HEK293 (cell line): ENCODE measurements at regions not wholly inside any gene's neighbourhood (a gene's known extent, or its start where the extent isn't known, plus 50 kb on each side); places are given as distances from the start of the nearest gene placed in this dataset.

Experiments
- CTCF ChIA-PET: fragments of 350-600 bp; formaldehyde crosslinking; extraction: SDS; loops from one replicate; lab custom pipeline; 2021; ENCODE audit warnings: antibody characterized with exemption; lab: Yijun Ruan, JAX
- POLR2A ChIA-PET: fragments of 300-600 bp; formaldehyde crosslinking; extraction: SDS; loops from one replicate; lab custom pipeline; 2020; ENCODE audit warnings: antibody characterized with exemption, inconsistent platforms; lab: Yijun Ruan, JAX
- H3K27ac ChIP-seq: fragments of 200-500 bp; sonication (Bioruptor generic); 2 replicates; pipeline ENCODE4 v1.5.1; 2014; ENCODE audit warnings: low read depth, low read length, control low read depth, inconsistent platforms; ENCODE audit errors: extremely low read depth
- H3K36me3 ChIP-seq, 2 experiments: fragments of 200-500 bp in 1 of 2; sonication (Bioruptor generic) in 1 of 2; 1 replicate in 1 of 2; 2 replicates in 1 of 2; pipeline ENCODE4 v1.5.1; 2014 to 2017; ENCODE audit warnings: inconsistent platforms in 2 of 2, low read length in 2 of 2; ENCODE audit not compliant: control insufficient read depth in 2 of 2, insufficient read depth in 1 of 2
- H3K4me1 ChIP-seq: fragments of 200-500 bp; sonication (Bioruptor generic); 2 replicates; pipeline ENCODE4 v1.5.1; 2014; ENCODE audit warnings: mild to moderate bottlenecking, low read length, inconsistent platforms; ENCODE audit not compliant: control insufficient read depth, insufficient read depth
- H3K4me3 ChIP-seq: 2 replicates; pipeline ENCODE4 v1.5.1; 2011; ENCODE audit warnings: low read depth, mild to moderate bottlenecking, control low read depth, low read length, moderate library complexity
- H3K9me3 ChIP-seq: fragments of 200-500 bp; sonication (Bioruptor generic); 2 replicates; pipeline ENCODE4 v1.5.1; 2014; ENCODE audit warnings: low read depth, low read length, inconsistent platforms; ENCODE audit not compliant: control insufficient read depth, insufficient read depth
- GLI4 ChIP-seq: fragments of 450-650 bp; formaldehyde crosslinking; IDR thresholded peaks from 2 replicates; pipeline ENCODE4 v1.5.1; 2016; ENCODE audit warnings: missing biosample characterization, missing genetic modification characterization
- WT1 ChIP-seq: fragments of 450-650 bp; formaldehyde crosslinking; IDR thresholded peaks from 2 replicates; pipeline ENCODE4 v1.5.1; 2016; ENCODE audit warnings: missing biosample characterization, missing genetic modification characterization
- ZBTB49 ChIP-seq: fragments of 450-650 bp; formaldehyde crosslinking; IDR thresholded peaks from 2 replicates; pipeline ENCODE4 v1.5.1; 2016; ENCODE audit warnings: missing biosample characterization, missing genetic modification characterization, low read depth
- ZNF202 ChIP-seq: fragments of 450-650 bp; formaldehyde crosslinking; IDR thresholded peaks from 2 replicates; pipeline ENCODE4 v1.5.1; 2016; ENCODE audit warnings: missing biosample characterization, missing genetic modification characterization, borderline replicate concordance
- ZNF214 ChIP-seq: fragments of 450-650 bp; formaldehyde crosslinking; IDR thresholded peaks from 2 replicates; pipeline ENCODE4 v1.5.1; 2017; ENCODE audit warnings: missing biosample characterization, mild to moderate bottlenecking, missing genetic modification characterization, borderline replicate concordance
- ZNF341 ChIP-seq: fragments of 450-650 bp; formaldehyde crosslinking; IDR thresholded peaks from 2 replicates; pipeline ENCODE4; 2016; ENCODE audit warnings: low read depth, missing biosample characterization, missing genetic modification characterization
- ZNF350 ChIP-seq: fragments of 450-650 bp; formaldehyde crosslinking; IDR thresholded peaks from 2 replicates; pipeline ENCODE4 v1.5.0; 2017; ENCODE audit warnings: missing biosample characterization, mild to moderate bottlenecking, missing genetic modification characterization
- ZNF510 ChIP-seq: fragments of 450-650 bp; formaldehyde crosslinking; IDR thresholded peaks from 2 replicates; pipeline ENCODE4 v1.5.1; 2018; ENCODE audit warnings: mild to moderate bottlenecking, missing genetic modification characterization, missing biosample characterization; ENCODE audit not compliant: insufficient replicate concordance
- ZNF585B ChIP-seq: fragments of 450-650 bp; formaldehyde crosslinking; IDR thresholded peaks from 2 replicates; pipeline ENCODE4 v1.5.1; 2016; ENCODE audit warnings: missing biosample characterization, missing genetic modification characterization
- ZSCAN23 ChIP-seq: fragments of 450-650 bp; formaldehyde crosslinking; IDR thresholded peaks from 2 replicates; pipeline ENCODE4 v1.5.1; 2016; ENCODE audit warnings: missing biosample characterization, missing genetic modification characterization
- TF ChIP-seq, protein P1 (sequence below): fragments of 450-650 bp; formaldehyde crosslinking; IDR thresholded peaks from 2 replicates; pipeline ENCODE4 v1.5.1; 2016; ENCODE audit warnings: missing biosample characterization, missing genetic modification characterization
- TF ChIP-seq, protein P2 (sequence below): fragments of 450-650 bp; formaldehyde crosslinking; IDR thresholded peaks from 2 replicates; pipeline ENCODE4 v1.5.1; 2016; ENCODE audit warnings: missing biosample characterization, missing genetic modification characterization
- TF ChIP-seq, protein P3 (sequence below): fragments of 450-650 bp; formaldehyde crosslinking; IDR thresholded peaks from 2 replicates; pipeline ENCODE4 v1.5.1; 2016; ENCODE audit warnings: missing biosample characterization, missing genetic modification characterization
- TF ChIP-seq, protein P4 (sequence below): fragments of 450-650 bp; IDR thresholded peaks from 2 replicates; pipeline ENCODE4 v1.5.1; 2018; ENCODE audit warnings: missing biosample characterization, mild to moderate bottlenecking, missing genetic modification characterization

GRCh38 chr6:156146891-156147290, 630.3 kb upstream of the ARID1B start:
- CTCF ChIA-PET = no interaction called here
- no peaks in the 10 kb centered on the region for H3K4me1 ChIP-seq
- TF ChIP-seq GLI4 (tag by site-specific recombination) (no peak), ZBTB49 (no peak), ZNF202 (tag by site-specific recombination) (no peak), ZNF214 (tag by site-specific recombination) (no peak), WT1 (tag by site-specific recombination) (no peak), ZNF350 (tag by site-specific recombination) (no peak), ZNF585B (tag by site-specific recombination) (no peak), ZSCAN23 (tag by site-specific recombination) (no peak), ZNF510 (tag by site-specific recombination) (no peak), ZNF341 (tag by site-specific recombination) (no peak)
- TF ChIP-seq, protein P1, sequence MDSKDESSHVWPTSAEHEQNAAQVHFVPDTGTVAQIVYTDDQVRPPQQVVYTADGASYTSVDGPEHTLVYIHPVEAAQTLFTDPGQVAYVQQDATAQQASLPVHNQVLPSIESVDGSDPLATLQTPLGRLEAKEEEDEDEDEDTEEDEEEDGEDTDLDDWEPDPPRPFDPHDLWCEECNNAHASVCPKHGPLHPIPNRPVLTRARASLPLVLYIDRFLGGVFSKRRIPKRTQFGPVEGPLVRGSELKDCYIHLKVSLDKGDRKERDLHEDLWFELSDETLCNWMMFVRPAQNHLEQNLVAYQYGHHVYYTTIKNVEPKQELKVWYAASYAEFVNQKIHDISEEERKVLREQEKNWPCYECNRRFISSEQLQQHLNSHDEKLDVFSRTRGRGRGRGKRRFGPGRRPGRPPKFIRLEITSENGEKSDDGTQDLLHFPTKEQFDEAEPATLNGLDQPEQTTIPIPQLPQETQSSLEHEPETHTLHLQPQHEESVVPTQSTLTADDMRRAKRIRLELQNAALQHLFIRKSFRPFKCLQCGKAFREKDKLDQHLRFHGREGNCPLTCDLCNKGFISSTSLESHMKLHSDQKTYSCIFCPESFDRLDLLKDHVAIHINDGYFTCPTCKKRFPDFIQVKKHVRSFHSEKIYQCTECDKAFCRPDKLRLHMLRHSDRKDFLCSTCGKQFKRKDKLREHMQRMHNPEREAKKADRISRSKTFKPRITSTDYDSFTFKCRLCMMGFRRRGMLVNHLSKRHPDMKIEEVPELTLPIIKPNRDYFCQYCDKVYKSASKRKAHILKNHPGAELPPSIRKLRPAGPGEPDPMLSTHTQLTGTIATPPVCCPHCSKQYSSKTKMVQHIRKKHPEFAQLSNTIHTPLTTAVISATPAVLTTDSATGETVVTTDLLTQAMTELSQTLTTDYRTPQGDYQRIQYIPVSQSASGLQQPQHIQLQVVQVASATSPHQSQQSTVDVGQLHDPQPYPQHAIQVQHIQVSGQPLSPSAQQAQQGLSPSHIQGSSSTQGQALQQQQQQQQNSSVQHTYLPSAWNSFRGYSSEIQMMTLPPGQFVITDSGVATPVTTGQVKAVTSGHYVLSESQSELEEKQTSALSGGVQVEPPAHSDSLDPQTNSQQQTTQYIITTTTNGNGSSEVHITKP = no peak
- TF ChIP-seq, protein P2, sequence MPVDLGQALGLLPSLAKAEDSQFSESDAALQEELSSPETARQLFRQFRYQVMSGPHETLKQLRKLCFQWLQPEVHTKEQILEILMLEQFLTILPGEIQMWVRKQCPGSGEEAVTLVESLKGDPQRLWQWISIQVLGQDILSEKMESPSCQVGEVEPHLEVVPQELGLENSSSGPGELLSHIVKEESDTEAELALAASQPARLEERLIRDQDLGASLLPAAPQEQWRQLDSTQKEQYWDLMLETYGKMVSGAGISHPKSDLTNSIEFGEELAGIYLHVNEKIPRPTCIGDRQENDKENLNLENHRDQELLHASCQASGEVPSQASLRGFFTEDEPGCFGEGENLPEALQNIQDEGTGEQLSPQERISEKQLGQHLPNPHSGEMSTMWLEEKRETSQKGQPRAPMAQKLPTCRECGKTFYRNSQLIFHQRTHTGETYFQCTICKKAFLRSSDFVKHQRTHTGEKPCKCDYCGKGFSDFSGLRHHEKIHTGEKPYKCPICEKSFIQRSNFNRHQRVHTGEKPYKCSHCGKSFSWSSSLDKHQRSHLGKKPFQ (tag by site-specific recombination) = no peak
- TF ChIP-seq, protein P3, sequence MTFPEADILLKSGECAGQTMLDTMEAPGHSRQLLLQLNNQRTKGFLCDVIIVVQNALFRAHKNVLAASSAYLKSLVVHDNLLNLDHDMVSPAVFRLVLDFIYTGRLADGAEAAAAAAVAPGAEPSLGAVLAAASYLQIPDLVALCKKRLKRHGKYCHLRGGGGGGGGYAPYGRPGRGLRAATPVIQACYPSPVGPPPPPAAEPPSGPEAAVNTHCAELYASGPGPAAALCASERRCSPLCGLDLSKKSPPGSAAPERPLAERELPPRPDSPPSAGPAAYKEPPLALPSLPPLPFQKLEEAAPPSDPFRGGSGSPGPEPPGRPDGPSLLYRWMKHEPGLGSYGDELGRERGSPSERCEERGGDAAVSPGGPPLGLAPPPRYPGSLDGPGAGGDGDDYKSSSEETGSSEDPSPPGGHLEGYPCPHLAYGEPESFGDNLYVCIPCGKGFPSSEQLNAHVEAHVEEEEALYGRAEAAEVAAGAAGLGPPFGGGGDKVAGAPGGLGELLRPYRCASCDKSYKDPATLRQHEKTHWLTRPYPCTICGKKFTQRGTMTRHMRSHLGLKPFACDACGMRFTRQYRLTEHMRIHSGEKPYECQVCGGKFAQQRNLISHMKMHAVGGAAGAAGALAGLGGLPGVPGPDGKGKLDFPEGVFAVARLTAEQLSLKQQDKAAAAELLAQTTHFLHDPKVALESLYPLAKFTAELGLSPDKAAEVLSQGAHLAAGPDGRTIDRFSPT (tag by site-specific recombination) = no peak
- TF ChIP-seq, protein P4, sequence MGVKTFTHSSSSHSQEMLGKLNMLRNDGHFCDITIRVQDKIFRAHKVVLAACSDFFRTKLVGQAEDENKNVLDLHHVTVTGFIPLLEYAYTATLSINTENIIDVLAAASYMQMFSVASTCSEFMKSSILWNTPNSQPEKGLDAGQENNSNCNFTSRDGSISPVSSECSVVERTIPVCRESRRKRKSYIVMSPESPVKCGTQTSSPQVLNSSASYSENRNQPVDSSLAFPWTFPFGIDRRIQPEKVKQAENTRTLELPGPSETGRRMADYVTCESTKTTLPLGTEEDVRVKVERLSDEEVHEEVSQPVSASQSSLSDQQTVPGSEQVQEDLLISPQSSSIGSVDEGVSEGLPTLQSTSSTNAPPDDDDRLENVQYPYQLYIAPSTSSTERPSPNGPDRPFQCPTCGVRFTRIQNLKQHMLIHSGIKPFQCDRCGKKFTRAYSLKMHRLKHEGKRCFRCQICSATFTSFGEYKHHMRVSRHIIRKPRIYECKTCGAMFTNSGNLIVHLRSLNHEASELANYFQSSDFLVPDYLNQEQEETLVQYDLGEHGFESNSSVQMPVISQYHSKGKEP (tag by site-specific recombination) = no peak
- TF ChIP-seq, all 188 proteins: peak for 0
- H3K9me3 ChIP-seq = peaks cover 2% of the 10 kb centered on the region; the same call in 1 of the 2 replicates
- POLR2A ChIA-PET = no interaction called here
- H3K27ac ChIP-seq = no peak overlapping the region
- no peak overlapping the region for H3K4me3 ChIP-seq
- no peaks in the 10 kb centered on the region for H3K36me3 ChIP-seq
